MM.1S (cell line): ENCODE measurements at regions not wholly inside any gene's neighbourhood (a gene's known extent, or its start where the extent isn't known, plus 50 kb on each side); places are given as distances from the start of the nearest gene placed in this dataset.

Source experiments
- DNase-seq: peaks from one replicate; pipeline ENCODE4 v3.0.0-alpha.2; 2015
- H2AFZ ChIP-seq: fragments of 300-600 bp; sonication (generic); 2 replicates; pipeline ENCODE4 v1.6.0; 2016; ENCODE audit warnings: antibody characterized with exemption, low read length
- H3F3A ChIP-seq: fragments of 300-600 bp; sonication (generic); 2 replicates; pipeline ENCODE4 v1.6.1; 2016; ENCODE audit warnings: mild to moderate bottlenecking, antibody characterized with exemption, low read length, moderate library complexity, mixed read lengths; ENCODE audit not compliant: insufficient read depth
- H3K27ac ChIP-seq: fragments of 300-600 bp; sonication (generic); 2 replicates; pipeline ENCODE4 v1.5.1; 2016; ENCODE audit warnings: mild to moderate bottlenecking, low read length
- H3K27me3 ChIP-seq: fragments of 300-600 bp; sonication (generic); replicated peaks from 2 replicates; pipeline ENCODE4 v1.6.0; 2016; ENCODE audit warnings: low read length; ENCODE audit not compliant: insufficient read depth
- H3K36me3 ChIP-seq: fragments of 300-600 bp; sonication (generic); replicated peaks from 2 replicates; pipeline ENCODE4 v1.6.1; 2016; ENCODE audit warnings: mild to moderate bottlenecking, low read length, mixed read lengths; ENCODE audit not compliant: insufficient read depth
- H3K4me1 ChIP-seq: fragments of 300-600 bp; sonication (generic); 2 replicates; pipeline ENCODE4 v1.6.1; 2016; ENCODE audit warnings: low read length, mixed read lengths
- H3K4me2 ChIP-seq: fragments of 300-600 bp; sonication (generic); 2 replicates; pipeline ENCODE4 v1.6.0; 2016; ENCODE audit warnings: low read depth, low read length
- H3K4me3 ChIP-seq: fragments of 300-600 bp; sonication (generic); 2 replicates; pipeline ENCODE4 v1.5.1; 2016; ENCODE audit warnings: low read length, mixed read lengths
- H3K79me2 ChIP-seq: fragments of 300-600 bp; sonication (generic); 2 replicates; pipeline ENCODE4 v1.6.1; 2016; ENCODE audit warnings: mixed run types, low read length, mixed read lengths
- H3K9ac ChIP-seq: fragments of 300-600 bp; sonication (generic); 2 replicates; pipeline ENCODE4 v1.6.1; 2016; ENCODE audit warnings: low read length, mixed read lengths
- H3K9me2 ChIP-seq: fragments of 300-600 bp; sonication (generic); replicated peaks from 2 replicates; pipeline ENCODE4 v1.6.1; 2016; ENCODE audit warnings: mild to moderate bottlenecking, low read length, mixed read lengths; ENCODE audit not compliant: insufficient read depth
- H3K9me3 ChIP-seq: fragments of 300-600 bp; sonication (generic); replicated peaks from 2 replicates; pipeline ENCODE4 v1.6.1; 2016; ENCODE audit warnings: mild to moderate bottlenecking, low read length, mixed read lengths; ENCODE audit not compliant: insufficient read depth
- H4K20me1 ChIP-seq: fragments of 300-600 bp; sonication (generic); 2 replicates; pipeline ENCODE4 v1.6.1; 2016; ENCODE audit warnings: mild to moderate bottlenecking, low read length, moderate library complexity, mixed read lengths; ENCODE audit not compliant: insufficient read depth
- CTCF ChIP-seq: fragments of 300-600 bp; sonication (generic); IDR thresholded peaks from 2 replicates; pipeline ENCODE4 v1.5.1; 2016; ENCODE audit warnings: antibody characterized with exemption, low read length, mixed read lengths
- EZH2 ChIP-seq: fragments of 300-600 bp; sonication (generic); optimal IDR thresholded peaks from 2 replicates; pipeline ENCODE3; 2017; ENCODE audit warnings: low read depth, mild to moderate bottlenecking, antibody characterized with exemption, low read length, mixed read lengths
- EZH2phosphoT487 ChIP-seq: fragments of 300-600 bp; sonication (generic); IDR thresholded peaks from 2 replicates; pipeline ENCODE4 v1.6.1; 2018; ENCODE audit warnings: antibody characterized with exemption, low read length

- no peak overlapping the region for H3K27ac ChIP-seq
- DNase-seq = no peak
- H3K4me2 ChIP-seq = no peak overlapping the region
Observed at GRCh38 chr6:117072134-117072533, 193.2 kb upstream of the VGLL2 start.

GRCh38 chr6:117072781-117073180 lies 192.6 kb upstream of the VGLL2 start:
- DNase-seq = no peak
- no peaks in the 10 kb centered on the region for H3K79me2 ChIP-seq
- H4K20me1 ChIP-seq = no peaks in the 10 kb centered on the region
- H3K36me3 ChIP-seq = no peaks in the 10 kb centered on the region
- H3K27ac ChIP-seq = no peak overlapping the region
- H3K4me1 ChIP-seq = no peaks in the 10 kb centered on the region
- TF ChIP-seq EZH2 (no peak), EZH2phosphoT487 (no peak), CTCF (no peak)
- H3K4me3 ChIP-seq = no peak overlapping the region
- no peak overlapping the region for H2AFZ ChIP-seq
- no peaks in the 10 kb centered on the region for H3F3A ChIP-seq
- no peaks in the 10 kb centered on the region for H3K27me3 ChIP-seq
- H3K9ac ChIP-seq = no peak overlapping the region
- no peaks in the 10 kb centered on the region for H3K9me3 ChIP-seq
- no peaks in the 10 kb centered on the region for H3K9me2 ChIP-seq
- no peak overlapping the region for H3K4me2 ChIP-seq

More at GRCh38 chr6:117072134-117072533, 193.2 kb upstream of the VGLL2 start:
- Histone ChIP-seq H3K4me1 (no peaks in the 10 kb centered on the region), H3K9ac (no peak overlapping the region), H4K20me1 (no peaks in the 10 kb centered on the region), H2AFZ (no peak overlapping the region), H3K4me3 (no peak overlapping the region), H3K9me3 (no peaks in the 10 kb centered on the region), H3K9me2 (no peaks in the 10 kb centered on the region), H3F3A (no peaks in the 10 kb centered on the region), H3K36me3 (no peaks in the 10 kb centered on the region), H3K27me3 (no peaks in the 10 kb centered on the region), H3K79me2 (no peaks in the 10 kb centered on the region)
- TF ChIP-seq EZH2 = no peak
- TF ChIP-seq CTCF = no peak
- no peak for TF ChIP-seq EZH2phosphoT487

GRCh38 chr6:117074672-117075071 lies 190.7 kb upstream of the VGLL2 start:
- DNase-seq = no peak
- no peak overlapping the region for H3K9ac ChIP-seq
- no peak overlapping the region for H2AFZ ChIP-seq
- H3K9me3 ChIP-seq = no peaks in the 10 kb centered on the region
- no peaks in the 10 kb centered on the region for H3K9me2 ChIP-seq
- no peak overlapping the region for H3K27ac ChIP-seq
- TF ChIP-seq EZH2 = no peak
- no peak for TF ChIP-seq CTCF
- TF ChIP-seq EZH2phosphoT487 = no peak
- H3F3A ChIP-seq = no peaks in the 10 kb centered on the region
- no peaks in the 10 kb centered on the region for H3K27me3 ChIP-seq
- no peaks in the 10 kb centered on the region for H4K20me1 ChIP-seq
- H3K4me3 ChIP-seq = no peak overlapping the region
- no peak overlapping the region for H3K4me2 ChIP-seq
- no peaks in the 10 kb centered on the region for H3K36me3 ChIP-seq
- H3K4me1 ChIP-seq = no peaks in the 10 kb centered on the region
- H3K79me2 ChIP-seq = no peaks in the 10 kb centered on the region
